Mesothelial cell of epicardium (in vitro differentiated cells): ENCODE measurements at regions not wholly inside any gene's neighbourhood (a gene's known extent, or its start where the extent isn't known, plus 50 kb on each side); places are given as distances from the start of the nearest gene placed in this dataset.

Experiments used
- DNase-seq, 2 experiments: peaks; one replicate each; pipeline ENCODE4 v3.0.0; 2021; ENCODE audit warnings: low spot score in 2 of 2; ENCODE audit not compliant: unreplicated experiment in 2 of 2
- H3K27ac Mint-ChIP-seq: 2 replicates; pipeline ENCODE4 v1.8.0; 2021; ENCODE audit warnings: mixed read lengths
- H3K27me3 Mint-ChIP-seq: 2 replicates; pipeline ENCODE4 v1.8.0; 2021; ENCODE audit warnings: low read depth, mixed read lengths
- H3K36me3 Mint-ChIP-seq: 2 replicates; pipeline ENCODE4 v1.8.0; 2021; ENCODE audit warnings: mixed read lengths
- H3K4me1 Mint-ChIP-seq: 2 replicates; pipeline ENCODE4 v1.8.0; 2021; ENCODE audit warnings: mixed read lengths
- H3K4me3 Mint-ChIP-seq: 2 replicates; pipeline ENCODE4 v1.8.0; 2021; ENCODE audit warnings: mild to moderate bottlenecking, moderate library complexity, mixed read lengths
- H3K9me3 Mint-ChIP-seq: 2 replicates; pipeline ENCODE4 v1.8.0; 2021; ENCODE audit warnings: mixed read lengths
- CTCF ChIP-seq: fragments of 200-600 bp; sonication (generic); IDR thresholded peaks from one replicate; pipeline ENCODE4 v1.5.0; 2021; ENCODE audit warnings: antibody characterized with exemption; ENCODE audit not compliant: unreplicated experiment

GRCh38 chr4:186904101-186904500, 180.4 kb upstream of the FAT1 start:
- Mint-ChIP-seq H3K27ac (no peak overlapping the region), H3K36me3 (peaks cover 3% of the 10 kb centered on the region), H3K4me1 (peaks cover 16% of the 10 kb centered on the region), H3K4me3 (no peak overlapping the region), H3K27me3 (no peaks in the 10 kb centered on the region), H3K9me3 (peaks cover 11% of the 10 kb centered on the region)
- DNase-seq: no peak
- no peak for TF ChIP-seq CTCF

- Mint-ChIP-seq H3K4me1 (peaks cover 11% of the 10 kb centered on the region), H3K27ac (no peak overlapping the region), H3K4me3 (no peak overlapping the region), H3K27me3 (no peaks in the 10 kb centered on the region), H3K36me3 (peaks cover 3% of the 10 kb centered on the region), H3K9me3 (peaks cover 11% of the 10 kb centered on the region)
- no peak for TF ChIP-seq CTCF
- DNase-seq: no peak
Observed at GRCh38 chr4:186906722-186907121, 183.1 kb upstream of the FAT1 start.

GRCh38 chr4:186910385-186910784, 186.7 kb upstream of the FAT1 start:
- no peak for TF ChIP-seq CTCF
- Mint-ChIP-seq H3K27me3 (no peaks in the 10 kb centered on the region), H3K4me1 (peaks cover 2% of the 10 kb centered on the region), H3K4me3 (no peak overlapping the region), H3K36me3 (peaks cover 3% of the 10 kb centered on the region), H3K9me3 (peaks cover 11% of the 10 kb centered on the region), H3K27ac (peak overlapping the region; percentile 48)
- DNase-seq: no peak

- Mint-ChIP-seq H3K4me1 (peaks cover 11% of the 10 kb centered on the region), H3K4me3 (no peak overlapping the region), H3K36me3 (peaks cover 1% of the 10 kb centered on the region), H3K27me3 (no peaks in the 10 kb centered on the region), H3K27ac (no peak overlapping the region), H3K9me3 (peaks cover 8% of the 10 kb centered on the region)
- no peak for TF ChIP-seq CTCF
- no peak for DNase-seq
Observed at GRCh38 chr4:186912606-186913005, 188.9 kb upstream of the FAT1 start.

GRCh38 chr4:186915816-186916215, 192.2 kb upstream of the FAT1 start:
- no peak for DNase-seq
- no peak for TF ChIP-seq CTCF
- Mint-ChIP-seq H3K4me3 (no peak overlapping the region), H3K4me1 (peaks cover 26% of the 10 kb centered on the region), H3K36me3 (no peaks in the 10 kb centered on the region), H3K27me3 (no peaks in the 10 kb centered on the region), H3K27ac (no peak overlapping the region), H3K9me3 (no peaks in the 10 kb centered on the region)

- Mint-ChIP-seq H3K27ac (no peak overlapping the region), H3K4me3 (no peak overlapping the region), H3K27me3 (no peaks in the 10 kb centered on the region), H3K9me3 (no peaks in the 10 kb centered on the region), H3K4me1 (peaks cover 32% of the 10 kb centered on the region), H3K36me3 (no peaks in the 10 kb centered on the region)
- no peak for TF ChIP-seq CTCF
- DNase-seq: no peak
Observed at GRCh38 chr4:186917136-186917535, 193.5 kb upstream of the FAT1 start.
